Neuronal stem cell (in vitro differentiated cells): ENCODE measurements at regions not wholly inside any gene's neighbourhood (a gene's known extent, or its start where the extent isn't known, plus 50 kb on each side); places are given as distances from the start of the nearest gene placed in this dataset.

Experiments used
- DNase-seq: peaks from one replicate; pipeline ENCODE4 v3.0.0-alpha.2; 2013; ENCODE audit warnings: low spot score
- H2AFZ ChIP-seq: one replicate; pipeline ENCODE4 v1.6.1; 2013; ENCODE audit warnings: mild to moderate bottlenecking, low read length, inconsistent platforms
- H2AK5ac ChIP-seq: 2 replicates; pipeline ENCODE4 v1.6.1; 2013; ENCODE audit warnings: low read depth, mild to moderate bottlenecking, inconsistent platforms, low read length, moderate library complexity, mixed read lengths
- H2BK120ac ChIP-seq: 2 replicates; pipeline ENCODE4 v1.6.1; 2013; ENCODE audit warnings: low read depth, mild to moderate bottlenecking, inconsistent platforms, low read length, moderate library complexity, mixed read lengths
- H2BK12ac ChIP-seq: one replicate; pipeline ENCODE4 v1.6.1; 2013; ENCODE audit warnings: low read length, inconsistent platforms
- H2BK15ac ChIP-seq: 2 replicates; pipeline ENCODE4 v1.6.1; 2013; ENCODE audit warnings: mild to moderate bottlenecking, low read length, inconsistent platforms, mixed read lengths
- H2BK5ac ChIP-seq: one replicate; pipeline ENCODE4 v1.6.1; 2013; ENCODE audit warnings: inconsistent platforms, mild to moderate bottlenecking, low read length, moderate library complexity
- H3K14ac ChIP-seq: one replicate; pipeline ENCODE4 v1.6.1; 2013; ENCODE audit warnings: low read length, inconsistent platforms
- H3K18ac ChIP-seq: 2 replicates; pipeline ENCODE4 v1.6.1; 2013; ENCODE audit warnings: low read length, inconsistent platforms
- H3K23ac ChIP-seq: 2 replicates; pipeline ENCODE4 v1.6.1; 2013; ENCODE audit warnings: low read depth, mild to moderate bottlenecking, mixed read lengths, low read length, inconsistent platforms; ENCODE audit not compliant: poor library complexity
- H3K27ac ChIP-seq: replicated peaks from 3 replicates; pipeline ENCODE4 v1.5.1; 2013; ENCODE audit warnings: low read length, inconsistent platforms
- H3K27me3 ChIP-seq, 3 experiments: 2 replicates each; pipeline ENCODE4 v1.6.1; 2013; ENCODE audit warnings: low read length in 3 of 3, mild to moderate bottlenecking in 2 of 3, inconsistent platforms in 1 of 3, low read depth in 1 of 3, mixed read lengths in 1 of 3, moderate library complexity in 1 of 3; ENCODE audit not compliant: control insufficient read depth in 3 of 3, insufficient read depth in 3 of 3
- H3K36me3 ChIP-seq, 2 donors: replicated peaks in 1 of 2; 2 replicates each; pipeline ENCODE4 v1.6.1; 2013; ENCODE audit warnings: low read length in 2 of 2; ENCODE audit not compliant: control insufficient read depth in 2 of 2, insufficient read depth in 2 of 2
- H3K4ac ChIP-seq: 2 replicates; pipeline ENCODE4 v1.6.1; 2013; ENCODE audit warnings: inconsistent platforms, mild to moderate bottlenecking, low read length, moderate library complexity
- H3K4me1 ChIP-seq, 2 donors: 1 replicate in 1 of 2; 2 replicates in 1 of 2; pipeline ENCODE4 v1.6.1; 2013; ENCODE audit warnings: low read length in 2 of 2, low read depth in 1 of 2; ENCODE audit not compliant: control insufficient read depth in 2 of 2, insufficient read depth in 1 of 2
- H3K4me2 ChIP-seq: one replicate; pipeline ENCODE4 v1.6.1; 2013; ENCODE audit warnings: mild to moderate bottlenecking, low read length, inconsistent platforms; ENCODE audit not compliant: insufficient read depth, poor library complexity, severe bottlenecking
- H3K4me3 ChIP-seq, 2 donors: 2 replicates each; pipeline ENCODE4 v1.5.1; 2013; ENCODE audit warnings: low read length in 2 of 2, mild to moderate bottlenecking in 2 of 2, inconsistent platforms in 1 of 2, moderate library complexity in 1 of 2
- H3K79me1 ChIP-seq: one replicate; pipeline ENCODE4 v1.6.1; 2013; ENCODE audit warnings: low read depth, mild to moderate bottlenecking, inconsistent platforms, low read length, moderate library complexity
- H3K9ac ChIP-seq: one replicate; pipeline ENCODE4 v1.6.1; 2013; ENCODE audit warnings: mild to moderate bottlenecking, low read depth, low read length, inconsistent platforms; ENCODE audit not compliant: poor library complexity
- H3K9me3 ChIP-seq, 2 donors: replicated peaks in 1 of 2; 2 replicates each; pipeline versions ENCODE3 to v1.6.1; 2013; ENCODE audit warnings: low read length in 2 of 2, mild to moderate bottlenecking in 2 of 2, inconsistent platforms in 1 of 2, low read depth in 1 of 2, mixed read lengths in 1 of 2, moderate library complexity in 1 of 2; ENCODE audit not compliant: control insufficient read depth in 2 of 2, insufficient read depth in 1 of 2
- H4K8ac ChIP-seq: one replicate; pipeline ENCODE4 v1.6.1; 2013; ENCODE audit warnings: low read depth, mild to moderate bottlenecking, inconsistent platforms, low read length, moderate library complexity
- H4K91ac ChIP-seq: one replicate; pipeline ENCODE4 v1.6.1; 2013; ENCODE audit warnings: low read length, low read depth, mild to moderate bottlenecking, inconsistent platforms; ENCODE audit not compliant: poor library complexity
- WGBS, 2 donors: extraction: QIAGEN DNeasy Blood & Tissue Kit; methylation state at CpG; one replicate each; pipeline ENCODE4 v1.1.7; 2013; ENCODE audit warnings: missing lambda C conversion rate in 2 of 2, mixed read lengths in 1 of 2; ENCODE audit not compliant: insufficient read length in 2 of 2, insufficient replicate concordance in 1 of 2; ENCODE audit errors: extremely low coverage in 2 of 2; 5-methylcytosine and 5-hydroxymethylcytosine counted together

- no CpG with 5 or more reads among the region's 2 CpGs for WGBS, 2 donors
- H3K9me3 ChIP-seq = no peaks in the 10 kb centered on the region
- H3K4me2 ChIP-seq = no peak overlapping the region
- no peaks in the 10 kb centered on the region for H3K27me3 ChIP-seq
- no peaks in the 10 kb centered on the region for H3K79me1 ChIP-seq
- no peak overlapping the region for H2BK15ac ChIP-seq
- no peak overlapping the region for H3K9ac ChIP-seq
- no peak overlapping the region for H3K27ac ChIP-seq
- H3K4ac ChIP-seq = no peak overlapping the region
- peaks cover 0 to 3% of the 10 kb centered on the region in 2 donors for H3K4me1 ChIP-seq
- no peak overlapping the region for H3K18ac ChIP-seq
- H2BK120ac ChIP-seq = no peak overlapping the region
- DNase-seq = no peak
- H4K91ac ChIP-seq = no peak overlapping the region
- no peak overlapping the region for H2AK5ac ChIP-seq
- no peak overlapping the region for H3K14ac ChIP-seq
- no peaks in the 10 kb centered on the region for H3K36me3 ChIP-seq
- H3K23ac ChIP-seq = no peak overlapping the region
- no peak overlapping the region for H2AFZ ChIP-seq
- H3K4me3 ChIP-seq = no peak overlapping the region
- H2BK12ac ChIP-seq = no peak overlapping the region
- H2BK5ac ChIP-seq = no peak overlapping the region
- no peak overlapping the region for H4K8ac ChIP-seq
These were observed 98.8 kb upstream of the GAP43 start for GRCh38 chr3:115524549-115524948.

GRCh38 chr3:115525731-115526130 is 97.6 kb upstream of the GAP43 start:
- Histone ChIP-seq H3K27me3 (no peaks in the 10 kb centered on the region), H2BK12ac (no peak overlapping the region), H3K27ac (no peak overlapping the region), H3K4me1 (peaks cover 0 to 3% of the 10 kb centered on the region in 2 donors), H3K36me3 (no peaks in the 10 kb centered on the region), H2BK120ac (no peak overlapping the region), H3K9ac (no peak overlapping the region), H4K8ac (no peak overlapping the region), H3K79me1 (no peaks in the 10 kb centered on the region), H2AK5ac (no peak overlapping the region), H3K23ac (no peak overlapping the region), H3K14ac (no peak overlapping the region), H4K91ac (no peak overlapping the region), H2BK5ac (no peak overlapping the region), H2BK15ac (no peak overlapping the region), H3K4ac (no peak overlapping the region), H3K18ac (no peak overlapping the region), H3K4me3 (no peak overlapping the region), H2AFZ (no peak overlapping the region), H3K4me2 (no peak overlapping the region), H3K9me3 (no peaks in the 10 kb centered on the region)
- DNase-seq = no peak
- no CpG with 5 or more reads among the region's 1 CpG for WGBS, 2 donors

GRCh38 chr3:115533218-115533617 is 90.1 kb upstream of the GAP43 start:
- Histone ChIP-seq H2BK5ac (peak overlapping the region; percentile 54), H3K4ac (no peak overlapping the region), H2BK120ac (no peak overlapping the region), H3K9ac (no peak overlapping the region), H3K27ac (no peak overlapping the region), H3K14ac (no peak overlapping the region), H3K4me2 (no peak overlapping the region), H3K79me1 (no peaks in the 10 kb centered on the region), H3K36me3 (no peaks in the 10 kb centered on the region), H3K4me3 (no peak overlapping the region), H3K4me1 (no peaks in the 10 kb centered on the region), H2AK5ac (peak overlapping the region; percentile 41), H3K9me3 (peaks cover 0 to 7% of the 10 kb centered on the region in 2 donors), H2BK15ac (peak overlapping the region; percentile 38), H2BK12ac (no peak overlapping the region), H4K8ac (peak overlapping the region; percentile 68), H2AFZ (no peak overlapping the region), H3K27me3 (no peaks in the 10 kb centered on the region), H3K23ac (no peak overlapping the region), H3K18ac (peak overlapping the region; percentile 22), H4K91ac (no peak overlapping the region)
- no peak for DNase-seq
- no CpG with 5 or more reads among the region's 1 CpG for WGBS, 2 donors

GRCh38 chr3:115536171-115536570 is 87.1 kb upstream of the GAP43 start:
- Histone ChIP-seq H3K27ac (no peak overlapping the region), H4K8ac (no peak overlapping the region), H4K91ac (no peak overlapping the region), H2BK15ac (no peak overlapping the region), H3K27me3 (no peaks in the 10 kb centered on the region), H3K18ac (no peak overlapping the region), H3K4me2 (no peak overlapping the region), H3K14ac (no peak overlapping the region), H3K9me3 (peaks cover 0 to 6% of the 10 kb centered on the region in 2 donors), H3K23ac (no peak overlapping the region), H2BK12ac (no peak overlapping the region), H3K4me3 (no peak overlapping the region), H2BK120ac (no peak overlapping the region), H2AFZ (no peak overlapping the region), H3K36me3 (no peaks in the 10 kb centered on the region), H2BK5ac (no peak overlapping the region), H3K4me1 (no peaks in the 10 kb centered on the region), H3K4ac (no peak overlapping the region), H3K79me1 (no peaks in the 10 kb centered on the region), H2AK5ac (no peak overlapping the region), H3K9ac (no peak overlapping the region)
- WGBS, 2 donors = no CpG with 5 or more reads among the region's 2 CpGs
- DNase-seq = no peak
